Left ventricle myocardium superior (tissue), 1 donor: ENCODE measurements at regions not wholly inside any gene's neighbourhood (a gene's known extent, or its start where the extent isn't known, plus 50 kb on each side); places are given as distances from the start of the nearest gene placed in this dataset.
A peak's percentile ranks its signal among the peaks of the same experiment; 100 is the strongest.
"Not testable (repeated sequence)": the region's sequence is repeated elsewhere in the genome, so short reads cannot be mapped to it uniquely, and the experiment has no call there.

Source experiments
- ATAC-seq: fragments of 200-7000 bp; cut with Tn5 transposase; one replicate; pipeline ENCODE4 v1.9.1; 2020; ENCODE audit warnings: mild to moderate bottlenecking, moderate library complexity
- DNase-seq: peaks from one replicate; pipeline ENCODE4 v3.0.0-alpha.2; 2020
- intact Hi-C: fragments of 100-400 bp; cut with micrococcal nuclease; formaldehyde crosslinking; loops from one replicate; pipeline ENCODE4 v1.11.0; 2022
- donor health status: DM: no; HTN: yes; CAD: no; lungs with severe emphysema.

- peak; percentile 75 for ATAC-seq
- DNase-seq, intact Hi-C loops: not testable (repeated sequence)
These were observed 51.0 kb upstream of the SIK1 start for GRCh38 chr21:43477945-43478386.
